ENCODE measurements at regions not wholly inside any gene's neighbourhood (a gene's known extent, or its start where the extent isn't known, plus 50 kb on each side); places are given as distances from the start of the nearest gene placed in this dataset.

- TF ChIP-seq CTCF (IDR thresholded peaks at IDR 0.05; ENCODE audit: insufficient read depth, low read length, poor library complexity, severe bottlenecking) (no peak), EZH2phosphoT487 (conservative IDR thresholded peaks at IDR 0.05; ENCODE audit: low read length) (no peak)
These were observed 814.7 kb upstream of the SLIT2 start for GRCh38 chr4:19437008-19437407.

Data from SU-DHL-6 (cell line).